HG03025 (cell line): ENCODE measurements at regions not wholly inside any gene's neighbourhood (a gene's known extent, or its start where the extent isn't known, plus 50 kb on each side); places are given as distances from the start of the nearest gene placed in this dataset.
"Not testable (repeated sequence)": the region's sequence is repeated elsewhere in the genome, so short reads cannot be mapped to it uniquely, and the experiment has no call there.

Source experiments
- ATAC-seq: cut with Tn5 transposase; IDR thresholded peaks from one replicate; pipeline ENCODE4 v1.9.1; 2021; ENCODE audit warnings: mild to moderate bottlenecking, moderate library complexity; ENCODE audit not compliant: unreplicated experiment, low FRiP score

DNA sequence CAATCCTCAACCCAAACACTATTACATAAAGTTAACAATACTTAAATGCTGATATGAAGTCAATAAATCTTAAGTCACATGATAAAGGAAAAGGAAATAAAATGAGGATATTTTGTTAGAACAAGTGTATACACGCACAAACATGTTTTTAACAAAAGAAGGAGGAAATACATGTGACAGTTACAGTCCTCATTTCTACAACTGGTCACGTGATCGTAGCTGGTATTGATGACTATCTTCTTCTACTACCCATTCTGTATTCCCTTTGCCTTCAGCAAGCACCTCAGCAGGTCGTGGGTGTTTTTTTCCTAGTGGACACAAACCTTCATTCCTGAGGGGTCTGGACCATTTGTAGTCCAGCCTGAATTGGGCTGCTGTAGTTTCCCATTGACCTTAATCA lies 610.8 kb downstream of the XPNPEP1 start:
- ATAC-seq: not testable (repeated sequence)

DNA sequence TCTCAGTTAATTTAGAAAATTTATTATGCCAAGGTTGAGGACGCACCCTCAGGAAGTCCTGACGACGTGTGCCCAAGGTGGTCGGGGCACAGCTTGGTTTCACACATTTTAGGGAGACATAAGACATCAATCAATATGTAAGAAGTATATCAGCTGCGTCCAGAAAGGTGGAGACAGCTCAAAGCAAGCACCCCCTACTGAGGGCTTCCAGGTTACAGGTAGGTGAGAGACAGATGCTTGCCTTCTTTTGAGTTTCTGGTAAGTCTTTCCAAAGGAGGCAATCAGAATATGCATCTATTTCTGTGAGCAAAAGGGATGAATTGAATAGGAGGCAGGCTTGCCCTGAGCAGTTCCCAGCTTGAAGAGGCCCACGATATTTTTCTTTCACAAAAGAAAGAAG lies 614.3 kb downstream of the XPNPEP1 start:
- ATAC-seq: no peak

DNA sequence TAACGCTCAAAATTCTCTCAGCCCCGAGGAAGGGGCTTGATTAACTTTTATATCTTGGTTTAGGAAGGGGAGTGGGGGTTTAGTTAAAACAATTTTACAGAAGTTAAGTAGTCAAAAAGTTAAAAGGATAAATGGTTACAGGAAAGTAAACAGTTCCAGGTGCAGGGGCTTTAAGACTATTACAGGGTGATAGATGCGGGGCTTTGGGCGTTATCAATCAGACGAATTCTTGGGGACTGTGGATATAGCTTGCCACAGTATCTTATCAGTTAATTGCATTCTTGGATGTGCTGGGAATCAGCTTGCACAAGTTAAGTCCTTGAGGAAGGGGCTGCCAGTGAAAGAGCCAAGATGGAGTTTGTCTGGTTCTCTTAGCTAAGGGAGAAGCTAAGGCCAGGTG lies 616.2 kb downstream of the XPNPEP1 start:
- not testable (repeated sequence) for ATAC-seq

DNA sequence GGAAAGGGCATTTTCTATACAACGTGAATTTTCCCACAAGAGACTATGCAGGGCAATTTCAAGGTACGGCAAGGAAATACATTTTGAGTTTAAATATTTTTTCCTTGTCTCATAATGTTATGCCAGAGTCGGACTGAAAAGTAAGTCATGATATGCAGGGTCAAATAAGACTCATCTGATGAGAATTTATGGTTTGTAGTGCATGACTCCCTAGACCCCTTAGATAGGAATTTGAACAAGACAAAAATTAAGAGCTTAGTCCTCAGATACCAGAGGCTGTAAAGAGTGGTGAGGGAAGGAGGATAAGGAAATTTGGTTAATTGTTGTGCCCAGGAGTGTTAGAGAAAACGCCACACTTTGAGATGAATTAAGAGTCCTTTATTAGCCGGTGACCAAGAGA lies 616.6 kb downstream of the XPNPEP1 start:
- no peak for ATAC-seq

DNA sequence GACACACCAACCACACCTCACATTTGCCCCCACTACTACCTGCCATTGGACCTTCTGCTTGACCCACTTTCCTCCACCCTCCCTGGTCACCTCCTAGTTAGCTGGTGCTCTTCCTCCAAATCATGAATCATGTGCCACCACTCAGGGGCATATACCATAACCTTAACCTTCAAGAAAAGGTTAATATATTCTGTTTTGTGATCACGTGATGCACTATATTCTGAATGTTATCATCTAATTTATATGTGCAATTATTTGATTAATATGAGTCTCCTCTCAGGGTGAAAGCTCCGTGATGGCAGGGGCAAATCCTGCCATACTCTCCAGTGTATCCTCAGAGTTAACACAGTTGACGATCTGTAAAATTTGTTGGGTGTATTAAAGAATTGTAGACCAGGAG lies 635.5 kb downstream of the XPNPEP1 start:
- ATAC-seq: no peak

DNA sequence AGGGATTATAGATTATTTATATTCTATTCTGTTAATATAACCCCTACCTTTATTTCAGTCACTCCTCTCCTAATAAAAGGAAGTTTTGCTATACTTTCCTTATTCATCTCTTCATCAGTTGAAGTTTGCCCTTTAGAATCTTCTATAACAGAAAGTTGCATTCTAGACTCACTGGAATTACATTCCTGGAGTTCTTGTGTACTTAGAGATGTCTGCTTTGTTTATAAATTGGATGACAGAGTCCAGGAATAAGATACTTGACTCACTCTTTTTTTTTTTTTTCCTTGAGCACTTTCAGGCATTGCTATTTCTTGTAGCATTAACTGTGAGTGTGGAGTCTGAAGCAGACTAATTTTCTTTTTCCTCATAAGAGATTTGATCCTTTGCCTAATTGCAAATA lies 640.8 kb downstream of the XPNPEP1 start:
- no peak for ATAC-seq

DNA sequence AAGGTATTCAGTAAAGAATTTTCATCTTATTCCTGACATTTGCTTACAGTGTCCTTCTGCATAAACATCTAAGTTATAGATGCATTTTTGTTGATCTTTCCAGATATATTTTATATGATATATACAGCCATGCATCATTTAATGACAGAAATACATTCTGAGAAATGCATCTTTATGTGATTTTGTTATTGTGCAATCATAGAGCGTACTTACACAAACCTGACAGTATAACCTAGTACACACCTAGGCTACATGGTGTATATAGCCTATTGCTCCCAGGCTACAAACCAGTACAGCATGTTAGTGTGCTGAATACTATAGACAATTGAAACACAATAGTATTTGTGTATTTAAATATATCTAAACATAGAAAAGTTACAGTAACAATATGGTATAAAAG lies 642.0 kb downstream of the XPNPEP1 start:
- ATAC-seq: no peak

DNA sequence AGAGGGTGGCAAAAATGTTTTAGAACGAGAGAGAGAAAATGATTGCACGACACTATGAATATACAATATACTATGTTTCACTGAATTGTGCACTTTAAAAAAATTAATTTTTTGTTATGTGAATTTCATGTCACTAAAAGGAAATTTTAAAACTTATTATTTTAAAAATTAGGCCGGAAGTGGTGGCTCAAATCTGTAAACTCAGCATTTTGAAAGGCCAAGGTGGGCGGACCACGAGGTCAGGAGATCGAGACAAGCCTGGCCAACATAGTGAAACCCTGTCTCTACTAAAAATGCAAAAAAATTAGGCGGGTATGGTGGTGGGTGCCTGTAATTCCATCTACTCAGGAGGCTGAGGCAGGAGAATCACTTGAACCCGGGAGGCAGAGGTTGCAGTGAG lies 642.5 kb downstream of the XPNPEP1 start:
- ATAC-seq: no peak

DNA sequence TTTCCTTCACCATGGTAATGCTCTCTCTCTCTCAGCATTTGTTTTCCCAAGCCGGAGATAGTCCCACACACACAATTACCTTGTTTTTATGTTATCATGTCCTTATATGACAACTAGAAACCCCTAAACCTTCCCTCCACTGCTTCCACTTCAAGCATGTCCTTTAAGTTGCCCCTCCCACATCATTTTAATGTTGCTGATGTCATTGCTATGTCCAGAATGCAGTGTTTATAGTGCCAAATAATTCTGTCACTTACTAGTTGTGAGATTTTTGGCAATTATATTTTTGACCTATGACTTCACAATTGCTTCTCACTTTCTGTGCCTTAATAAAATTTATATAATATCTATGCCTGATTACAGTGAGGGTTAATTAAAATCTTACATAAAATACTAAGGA lies 645.9 kb downstream of the XPNPEP1 start:
- no peak for ATAC-seq

DNA sequence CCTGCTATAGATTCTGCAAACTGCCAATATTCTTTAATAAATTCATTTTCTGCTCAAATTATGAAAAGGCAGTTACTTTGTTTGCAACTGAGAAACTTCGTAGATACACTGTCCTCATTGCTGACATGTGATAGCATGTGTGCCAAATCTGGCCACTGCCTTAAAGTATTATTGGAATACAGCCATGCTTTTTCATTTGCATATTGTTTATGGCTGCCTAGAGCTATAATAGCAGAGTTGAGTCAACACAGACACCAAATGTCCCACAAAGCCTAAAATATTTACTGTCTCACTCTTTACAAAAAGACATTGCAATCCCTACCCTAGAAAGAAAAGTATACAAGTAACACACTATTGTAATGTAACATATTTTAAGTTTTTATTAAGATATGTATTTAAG lies 647.4 kb downstream of the XPNPEP1 start:
- ATAC-seq: no peak

DNA sequence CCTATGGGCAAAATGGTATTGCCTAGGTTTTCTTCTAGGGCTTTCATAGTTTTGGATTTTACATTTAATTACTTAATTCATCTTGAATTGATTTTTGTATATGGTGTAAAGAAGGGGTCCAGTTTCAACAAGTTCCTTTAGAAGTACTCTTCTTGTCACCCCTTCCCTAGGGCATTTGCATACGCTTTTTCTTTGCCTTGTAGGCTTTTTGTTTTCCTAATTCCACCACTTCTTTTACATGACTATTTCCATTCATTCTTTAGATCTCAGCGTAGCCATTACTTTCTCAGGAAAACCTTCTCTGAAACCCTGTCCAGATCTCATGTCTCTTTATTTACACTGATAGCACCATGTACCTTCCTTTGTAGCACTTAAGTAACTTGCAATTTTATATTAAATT lies 648.6 kb downstream of the XPNPEP1 start:
- no peak for ATAC-seq

DNA sequence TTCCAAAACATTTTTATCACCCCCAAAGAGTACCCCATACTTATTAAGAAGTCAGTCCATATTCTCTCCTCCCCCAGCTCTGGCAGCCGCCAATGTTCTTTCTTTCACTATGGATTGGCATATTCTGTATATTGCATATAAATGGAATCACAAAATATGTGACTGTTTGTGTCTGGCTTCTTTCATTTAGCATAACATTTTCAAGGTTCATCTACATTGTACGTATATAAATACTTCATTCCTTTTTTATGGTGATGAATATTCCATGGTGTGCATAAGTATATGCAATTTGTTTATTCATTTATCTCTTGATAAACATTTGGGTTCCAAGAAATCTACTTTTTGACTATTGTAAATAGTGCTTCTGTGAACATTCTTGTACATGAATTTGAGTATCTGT lies 653.1 kb downstream of the XPNPEP1 start:
- no peak for ATAC-seq

DNA sequence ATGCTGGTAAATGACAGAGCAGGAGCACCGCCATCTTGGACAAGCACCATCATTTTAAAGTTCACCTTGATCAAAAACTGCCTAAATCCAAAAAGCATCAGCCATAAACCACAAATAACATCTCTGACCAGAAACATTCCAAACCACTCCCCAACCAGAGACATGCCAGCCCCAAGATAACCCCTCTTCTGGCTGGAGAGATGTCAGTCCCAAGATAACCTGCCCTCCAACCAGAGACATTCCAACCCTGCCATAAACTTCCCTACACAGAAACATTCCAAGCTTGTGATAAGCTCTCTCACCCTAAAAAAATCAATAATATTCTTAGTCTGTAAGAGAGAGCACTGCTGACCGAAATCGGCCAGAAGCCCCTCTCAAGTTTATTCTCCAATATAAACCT lies 659.3 kb downstream of the XPNPEP1 start:
- no peak for ATAC-seq

DNA sequence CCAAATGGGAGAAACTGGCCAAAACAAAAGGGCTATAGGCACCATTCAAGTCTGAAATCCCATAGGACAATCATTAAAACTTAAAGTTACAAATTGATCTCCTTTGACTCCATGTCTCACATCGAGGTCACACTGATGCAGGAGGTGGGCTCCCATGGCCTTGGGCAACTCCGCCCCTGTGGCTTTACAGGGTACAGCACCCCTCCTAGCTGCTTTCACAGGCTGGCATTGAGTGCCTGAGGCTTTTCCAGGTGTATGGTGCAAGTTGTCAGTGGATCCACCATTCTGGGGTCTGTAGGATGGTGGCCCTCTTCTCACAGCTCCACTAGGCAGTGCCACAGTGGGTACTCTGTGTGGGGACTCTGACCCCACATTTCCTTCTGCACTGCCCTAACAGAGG lies 662.1 kb downstream of the XPNPEP1 start:
- ATAC-seq: no peak

DNA sequence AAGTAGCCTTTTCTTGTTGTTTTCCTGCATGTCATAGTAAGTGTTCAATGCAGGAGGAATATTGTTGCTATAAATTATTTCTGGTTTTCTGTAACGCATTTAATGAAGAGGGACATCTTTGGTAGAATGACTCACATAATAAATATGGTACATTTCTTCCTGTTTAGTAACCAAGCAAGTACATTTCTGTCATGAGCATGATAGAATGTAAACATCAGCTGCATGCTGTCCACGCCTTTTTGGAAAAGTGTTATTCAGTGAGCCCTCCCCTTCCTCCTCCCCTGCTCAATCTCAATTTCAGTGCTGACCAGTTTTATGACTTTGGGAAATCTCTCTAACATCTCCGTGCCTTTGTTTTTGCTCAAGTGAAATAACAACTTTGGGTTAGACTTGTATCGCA lies 664.0 kb downstream of the XPNPEP1 start:
- ATAC-seq: no peak

DNA sequence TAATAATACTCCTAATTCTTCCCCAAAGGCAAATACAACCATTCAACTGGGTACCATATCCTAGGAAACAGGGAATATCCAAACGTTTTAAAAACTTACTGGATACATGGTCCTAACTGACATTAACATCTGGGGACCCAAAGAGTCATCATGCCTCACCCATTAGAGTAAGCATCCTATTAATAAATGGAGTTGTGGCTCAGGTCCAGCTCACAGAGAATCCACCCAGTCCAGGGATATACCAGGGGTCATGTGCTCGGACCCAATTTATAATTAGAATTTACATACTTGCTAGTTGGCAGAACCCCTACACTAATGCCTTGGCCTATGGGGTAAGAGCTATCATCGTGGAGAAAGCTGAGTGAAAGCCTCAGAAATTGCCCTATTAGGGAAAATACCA lies 670.0 kb downstream of the XPNPEP1 start:
- ATAC-seq: no peak

DNA sequence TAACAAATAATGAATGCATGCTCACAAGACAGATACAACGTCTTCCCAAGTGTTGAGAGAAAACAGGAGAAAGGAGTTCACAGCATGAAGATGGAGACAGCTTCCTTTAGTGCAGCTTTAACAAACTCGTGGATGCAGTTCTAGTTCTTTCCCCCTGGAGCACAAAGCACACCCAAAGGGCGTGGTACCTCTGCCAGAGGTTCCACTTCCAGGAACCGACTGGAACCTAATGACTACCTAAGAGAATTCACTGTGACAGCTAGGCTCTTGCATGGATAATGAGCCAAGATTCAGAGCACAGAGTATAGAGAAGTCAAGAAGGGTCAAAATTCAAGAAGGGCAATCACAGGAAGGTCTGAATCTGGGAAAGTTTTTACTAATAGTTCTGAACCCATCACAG lies 673.2 kb downstream of the XPNPEP1 start:
- ATAC-seq: no peak

DNA sequence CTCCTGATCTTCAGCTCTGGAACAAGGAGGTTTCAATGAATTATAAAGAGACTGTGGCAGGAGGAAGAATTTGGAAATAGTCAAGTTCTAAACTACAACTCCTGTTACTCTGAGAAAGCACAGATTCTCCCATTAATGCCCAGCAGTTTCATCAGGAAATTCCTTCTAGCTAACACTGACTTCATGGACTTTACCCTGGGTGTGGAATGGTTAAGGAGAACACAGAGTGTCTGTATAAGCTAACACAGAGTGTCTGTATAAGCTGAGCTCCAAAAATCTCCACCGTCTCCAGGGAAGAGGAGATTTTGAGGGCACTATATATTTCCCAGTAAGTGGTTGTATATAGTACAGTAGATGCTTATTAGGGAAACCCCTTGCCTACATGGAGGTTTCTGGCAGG lies 675.5 kb downstream of the XPNPEP1 start:
- ATAC-seq: no peak

DNA sequence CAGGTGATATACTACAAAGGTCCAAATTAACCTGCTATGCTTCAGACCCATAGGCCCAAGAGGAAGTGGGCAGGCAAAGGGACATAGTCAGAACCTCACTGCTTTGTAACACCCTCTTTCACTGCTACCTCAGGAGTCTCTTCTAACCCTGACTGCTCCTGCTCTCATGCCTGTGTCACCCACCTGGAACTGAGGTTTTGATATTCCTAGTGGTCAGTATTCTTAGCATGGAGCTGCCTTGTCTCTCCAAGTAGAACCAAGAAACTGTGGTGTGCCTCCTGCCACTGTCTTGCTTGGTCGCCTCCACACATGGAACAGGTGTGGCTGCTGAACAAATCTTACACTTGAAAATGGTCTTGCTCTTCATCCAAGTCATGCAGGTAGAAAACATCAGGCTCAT lies 677.5 kb downstream of the XPNPEP1 start:
- ATAC-seq: no peak

DNA sequence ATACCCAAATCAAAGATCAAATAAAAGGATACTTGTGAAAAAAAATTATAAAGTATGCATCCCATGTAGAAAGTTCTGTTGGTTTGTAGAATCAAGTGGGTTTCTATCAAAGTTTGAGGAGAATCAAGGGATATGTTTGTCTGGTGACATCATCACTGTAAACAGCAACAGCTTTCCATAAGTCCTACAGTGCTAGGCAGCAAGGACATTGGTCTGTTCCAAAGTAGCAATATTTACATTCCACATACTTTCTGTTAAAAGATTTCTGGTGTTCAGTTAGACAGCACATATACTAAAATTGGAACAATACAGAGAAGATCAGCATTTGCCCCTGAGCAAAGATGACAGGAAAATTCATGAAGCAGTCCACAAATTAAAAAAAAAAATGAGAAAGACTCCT lies 683.9 kb downstream of the XPNPEP1 start:
- ATAC-seq: no peak

DNA sequence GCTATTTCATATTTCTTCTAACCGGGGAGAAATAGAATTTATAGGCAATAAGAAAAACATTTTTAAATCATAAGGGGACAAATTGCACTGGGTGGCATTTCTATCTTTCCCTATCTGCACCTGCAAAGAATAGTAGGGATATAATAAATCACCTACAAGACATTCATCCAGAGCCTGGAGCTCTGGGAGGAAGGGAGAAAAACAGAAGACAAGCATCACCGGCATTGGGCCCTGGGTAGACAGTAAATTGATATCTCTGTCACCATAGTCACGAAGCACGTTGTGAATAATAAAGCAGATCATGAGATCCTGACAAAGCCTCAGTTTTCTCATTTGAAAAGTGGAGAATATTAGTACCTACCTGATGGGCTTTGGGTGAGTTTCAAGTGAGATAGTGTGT lies 685.6 kb downstream of the XPNPEP1 start:
- ATAC-seq: no peak

DNA sequence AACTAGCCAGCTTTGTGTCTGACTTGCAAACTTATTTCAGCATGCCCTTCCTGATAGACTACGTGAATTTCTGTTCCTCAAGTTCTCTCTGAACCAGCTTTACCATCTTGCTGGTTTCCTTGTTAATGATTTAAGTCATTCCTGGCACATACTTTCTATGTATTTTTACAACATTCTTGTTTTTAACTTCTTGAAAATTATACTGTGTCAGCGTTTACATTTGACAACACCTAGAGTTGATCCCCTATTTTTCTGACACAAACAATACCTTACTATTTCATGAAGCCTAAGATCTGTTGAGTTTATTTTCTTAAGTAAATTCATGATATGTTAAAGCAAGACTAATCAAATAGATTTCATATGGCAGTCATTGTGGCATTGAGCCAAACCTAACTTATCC lies 686.3 kb downstream of the XPNPEP1 start:
- no peak for ATAC-seq

DNA sequence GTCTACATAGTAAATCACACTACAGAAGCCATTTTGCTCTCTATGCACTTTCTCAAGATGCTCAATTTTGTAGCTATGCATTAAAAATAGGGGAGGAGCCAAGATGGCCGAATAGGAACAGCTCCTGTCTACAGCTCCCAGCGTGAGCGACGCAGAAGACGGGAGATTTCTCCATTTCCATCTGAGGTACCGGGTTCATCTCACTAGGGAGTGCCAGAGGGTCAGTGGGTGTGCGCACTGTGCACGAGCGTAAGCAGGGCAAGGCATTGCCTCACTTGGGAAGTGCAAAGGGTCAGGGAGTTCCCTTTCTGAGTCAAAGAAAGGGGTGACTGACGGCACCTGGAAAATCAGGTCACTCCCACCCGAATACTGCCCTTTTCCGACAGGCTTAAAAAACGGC lies 699.8 kb downstream of the XPNPEP1 start:
- not testable (repeated sequence) for ATAC-seq
